Small intestine (tissue), 7 donors: ENCODE measurements at regions not wholly inside any gene's neighbourhood (a gene's known extent, or its start where the extent isn't known, plus 50 kb on each side); places are given as distances from the start of the nearest gene placed in this dataset.

Experiments used
- DNase-seq, 2 donors: peaks; one replicate each; pipeline versions ENCODE4 v3.0.0 to v3.0.0-alpha.2; 2013
- FAIRE-seq: peaks from 2 replicates; lab custom pipeline; 2012; peaks lifted over from hg19 to GRCh38; lab: Jason Lieb, UNC
- H3K27ac ChIP-seq, 3 donors: one replicate each; pipeline ENCODE4 v1.5.1; 2013; ENCODE audit warnings: low read length in 2 of 3, mild to moderate bottlenecking in 2 of 3, control low read depth in 1 of 3, inconsistent platforms in 1 of 3, low read depth in 1 of 3, moderate library complexity in 1 of 3
- H3K27me3 ChIP-seq, 3 donors: one replicate each; pipeline ENCODE4 v1.6.1; 2013; ENCODE audit warnings: low read length in 3 of 3, inconsistent platforms in 1 of 3; ENCODE audit not compliant: control insufficient read depth in 3 of 3, insufficient read depth in 3 of 3
- H3K36me3 ChIP-seq, 3 donors: one replicate each; pipeline ENCODE4 v1.6.1; 2013; ENCODE audit warnings: low read length in 3 of 3, inconsistent platforms in 1 of 3, low read depth in 1 of 3, mild to moderate bottlenecking in 1 of 3, moderate library complexity in 1 of 3; ENCODE audit not compliant: control insufficient read depth in 3 of 3, insufficient read depth in 2 of 3
- H3K4me1 ChIP-seq, 3 donors: one replicate each; pipeline ENCODE4 v1.6.1; 2013; ENCODE audit warnings: low read length in 2 of 3, inconsistent platforms in 1 of 3, low read depth in 1 of 3, mild to moderate bottlenecking in 1 of 3, moderate library complexity in 1 of 3; ENCODE audit not compliant: control insufficient read depth in 3 of 3, insufficient read depth in 2 of 3
- H3K4me3 ChIP-seq, 3 donors: one replicate each; pipeline ENCODE4 v1.5.1; 2013; ENCODE audit warnings: low read length in 3 of 3, control low read depth in 1 of 3, inconsistent platforms in 1 of 3, low read depth in 1 of 3, mild to moderate bottlenecking in 1 of 3, moderate library complexity in 1 of 3
- H3K9me3 ChIP-seq, 2 donors: one replicate each; pipeline ENCODE4 v1.6.1; 2013; ENCODE audit warnings: low read depth in 1 of 2, low read length in 1 of 2; ENCODE audit not compliant: control insufficient read depth in 2 of 2, insufficient read depth in 1 of 2
- WGBS, 3 donors: extraction: QIAGEN DNeasy Blood & Tissue Kit; methylation state at CpG; one replicate each; pipeline ENCODE4 v1.1.7; 2013; 5-methylcytosine and 5-hydroxymethylcytosine counted together
- donor health status: healthy with polysubstance abuse.
- donor health status: control.
- donor health status: control.
- donor health status: Bipolar disorder and iron deficiency.
- donor health status: healthy.

- DNase-seq (no peak), FAIRE-seq (no peak)
- Histone ChIP-seq H3K27ac (no peak overlapping the region), H3K9me3 (peaks cover 0 to 8% of the 10 kb centered on the region in 2 donors), H3K27me3 (peaks cover 0 to 2% (median 2%) of the 10 kb centered on the region in 3 donors), H3K36me3 (no peaks in the 10 kb centered on the region), H3K4me1 (peaks cover 0 to 54% (median 4%) of the 10 kb centered on the region in 3 donors), H3K4me3 (no peak overlapping the region)
- 43 to 62% (median 55%) methylated on average over 3 of the region's 3 CpGs for WGBS, 3 donors
These were observed 59.9 kb upstream of the XPA start for GRCh38 chr9:97756991-97757390.

GRCh38 chr9:97758334-97758916, 61.3 kb upstream of the XPA start:
- Histone ChIP-seq H3K9me3 (peaks cover 0 to 8% of the 10 kb centered on the region in 2 donors), H3K27me3 (peaks cover 0 to 2% (median 2%) of the 10 kb centered on the region in 3 donors), H3K27ac (peak overlapping the region in 1 of 3 donors; percentile 94), H3K4me1 (peaks cover 0 to 48% (median 4%) of the 10 kb centered on the region in 3 donors), H3K36me3 (no peaks in the 10 kb centered on the region), H3K4me3 (no peak overlapping the region)
- no peak for FAIRE-seq
- 62 to 79% (median 62%) methylated on average over 7 of the region's 7 CpGs for WGBS, 3 donors
- no peak for DNase-seq

GRCh38 chr9:97759581-97760288, 62.6 kb upstream of the XPA start:
- peaks cover 0 to under 1% of the 10 kb centered on the region in 2 donors for H3K9me3 ChIP-seq
- H3K4me3 ChIP-seq = no peak overlapping the region
- peak overlapping the region in 1 of 3 donors; percentile 94 for H3K27ac ChIP-seq
- H3K27me3 ChIP-seq = peaks cover 0 to 2% (median 0%) of the 10 kb centered on the region in 3 donors
- 56 to 72% (median 61%) methylated on average over 5 of the region's 5 CpGs for WGBS, 3 donors
- DNase-seq (peak; percentile 78 to 90), FAIRE-seq (no peak)
- no peaks in the 10 kb centered on the region for H3K36me3 ChIP-seq
- H3K4me1 ChIP-seq = peaks cover 0 to 52% (median 4%) of the 10 kb centered on the region in 3 donors

GRCh38 chr9:97761056-97761598, 64.0 kb upstream of the XPA start:
- Histone ChIP-seq H3K27ac (peak overlapping the region in 1 of 3 donors; percentile 94), H3K9me3 (no peaks in the 10 kb centered on the region), H3K36me3 (no peaks in the 10 kb centered on the region), H3K4me3 (no peak overlapping the region), H3K27me3 (peaks cover 0 to 2% (median 0%) of the 10 kb centered on the region in 3 donors), H3K4me1 (peaks cover 0 to 52% (median 4%) of the 10 kb centered on the region in 3 donors)
- FAIRE-seq (no peak), DNase-seq (peak; percentile 89 to 92)
- 29 to 53% (median 46%) methylated on average over 8 of the region's 8 CpGs for WGBS, 3 donors

- Histone ChIP-seq H3K27me3 (peaks cover 0 to under 1% (median 0%) of the 10 kb centered on the region in 3 donors), H3K4me3 (no peak overlapping the region), H3K4me1 (peaks cover 0 to 52% (median 4%) of the 10 kb centered on the region in 3 donors), H3K27ac (peak overlapping the region in 1 of 3 donors; percentile 94), H3K9me3 (no peaks in the 10 kb centered on the region), H3K36me3 (no peaks in the 10 kb centered on the region)
- FAIRE-seq (no peak), DNase-seq (no peak)
- 79 to 82% (median 79%) methylated on average over 8 of the region's 8 CpGs for WGBS, 3 donors
These were observed 64.7 kb upstream of the XPA start for GRCh38 chr9:97761879-97762278.

GRCh38 chr9:97763874-97764273, 66.7 kb upstream of the XPA start:
- no peak overlapping the region for H3K27ac ChIP-seq
- no peaks in the 10 kb centered on the region for H3K9me3 ChIP-seq
- H3K4me3 ChIP-seq = no peak overlapping the region
- DNase-seq (no peak), FAIRE-seq (no peak)
- H3K27me3 ChIP-seq = no peaks in the 10 kb centered on the region
- WGBS, 3 donors = 76 to 85% (median 82%) methylated on average over 4 of the region's 4 CpGs
- H3K36me3 ChIP-seq = no peaks in the 10 kb centered on the region
- peaks cover 0 to 36% (median 4%) of the 10 kb centered on the region in 3 donors for H3K4me1 ChIP-seq

- no peaks in the 10 kb centered on the region for H3K27me3 ChIP-seq
- no peaks in the 10 kb centered on the region for H3K9me3 ChIP-seq
- no peak overlapping the region for H3K4me3 ChIP-seq
- WGBS, 3 donors = 87 to 91% (median 89%) methylated on average over 2 of the region's 2 CpGs
- no peak overlapping the region for H3K27ac ChIP-seq
- no peak for DNase-seq
- no peak for FAIRE-seq
- H3K4me1 ChIP-seq = peaks cover 0 to 20% (median 0%) of the 10 kb centered on the region in 3 donors
- no peaks in the 10 kb centered on the region for H3K36me3 ChIP-seq
These were observed 69.0 kb upstream of the XPA start for GRCh38 chr9:97766092-97766491.

- Histone ChIP-seq H3K9me3 (no peaks in the 10 kb centered on the region), H3K27me3 (no peaks in the 10 kb centered on the region), H3K36me3 (no peaks in the 10 kb centered on the region), H3K4me1 (peaks cover 0 to 20% (median 0%) of the 10 kb centered on the region in 3 donors), H3K4me3 (no peak overlapping the region), H3K27ac (no peak overlapping the region)
- FAIRE-seq (no peak), DNase-seq (no peak)
- 75 to 87% (median 85%) methylated on average over 3 of the region's 3 CpGs for WGBS, 3 donors
These were observed 69.5 kb upstream of the XPA start for GRCh38 chr9:97766610-97767009.
